ENCODE measurements at regions not wholly inside any gene's neighbourhood (a gene's known extent, or its start where the extent isn't known, plus 50 kb on each side); places are given as distances from the start of the nearest gene placed in this dataset.

- TF ChIP-seq, protein P1, sequence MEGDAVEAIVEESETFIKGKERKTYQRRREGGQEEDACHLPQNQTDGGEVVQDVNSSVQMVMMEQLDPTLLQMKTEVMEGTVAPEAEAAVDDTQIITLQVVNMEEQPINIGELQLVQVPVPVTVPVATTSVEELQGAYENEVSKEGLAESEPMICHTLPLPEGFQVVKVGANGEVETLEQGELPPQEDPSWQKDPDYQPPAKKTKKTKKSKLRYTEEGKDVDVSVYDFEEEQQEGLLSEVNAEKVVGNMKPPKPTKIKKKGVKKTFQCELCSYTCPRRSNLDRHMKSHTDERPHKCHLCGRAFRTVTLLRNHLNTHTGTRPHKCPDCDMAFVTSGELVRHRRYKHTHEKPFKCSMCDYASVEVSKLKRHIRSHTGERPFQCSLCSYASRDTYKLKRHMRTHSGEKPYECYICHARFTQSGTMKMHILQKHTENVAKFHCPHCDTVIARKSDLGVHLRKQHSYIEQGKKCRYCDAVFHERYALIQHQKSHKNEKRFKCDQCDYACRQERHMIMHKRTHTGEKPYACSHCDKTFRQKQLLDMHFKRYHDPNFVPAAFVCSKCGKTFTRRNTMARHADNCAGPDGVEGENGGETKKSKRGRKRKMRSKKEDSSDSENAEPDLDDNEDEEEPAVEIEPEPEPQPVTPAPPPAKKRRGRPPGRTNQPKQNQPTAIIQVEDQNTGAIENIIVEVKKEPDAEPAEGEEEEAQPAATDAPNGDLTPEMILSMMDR (IDR thresholded peaks at IDR 0.05): no peak
Measured at GRCh38 chr21:14058566-14058965, 152.2 kb downstream of the LIPI start.

DNA sequence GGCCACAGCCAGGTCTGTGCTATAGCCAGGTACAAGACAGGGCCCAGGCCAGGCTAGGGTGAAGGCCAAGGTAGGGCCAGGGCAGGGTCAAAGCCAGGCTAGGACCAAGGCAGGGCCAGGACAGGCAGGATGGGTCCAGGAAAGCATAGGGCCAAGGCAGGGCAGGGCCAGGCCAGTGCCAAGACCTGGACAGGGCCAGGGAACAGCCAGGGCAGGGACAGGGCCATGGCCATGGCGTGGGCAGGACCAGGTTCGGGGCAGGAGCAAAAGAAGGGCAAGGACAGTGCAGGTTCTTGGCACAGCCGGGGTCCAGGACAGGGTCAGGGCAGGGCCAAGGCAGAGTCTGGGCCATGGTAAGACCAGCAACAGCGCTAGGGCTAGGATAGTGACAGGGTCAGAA is 153.4 kb downstream of the LIPI start:
- TF ChIP-seq, protein P1 (IDR thresholded peaks at IDR 0.05): no peak

- TF ChIP-seq, protein P1 (IDR thresholded peaks at IDR 0.05): no peak
Measured at GRCh38 chr21:14056771-14057191, 154.0 kb downstream of the LIPI start.

- TF ChIP-seq, protein P1 (IDR thresholded peaks at IDR 0.05): no peak
Measured at GRCh38 chr21:14054682-14055081, 156.1 kb downstream of the LIPI start.

DNA sequence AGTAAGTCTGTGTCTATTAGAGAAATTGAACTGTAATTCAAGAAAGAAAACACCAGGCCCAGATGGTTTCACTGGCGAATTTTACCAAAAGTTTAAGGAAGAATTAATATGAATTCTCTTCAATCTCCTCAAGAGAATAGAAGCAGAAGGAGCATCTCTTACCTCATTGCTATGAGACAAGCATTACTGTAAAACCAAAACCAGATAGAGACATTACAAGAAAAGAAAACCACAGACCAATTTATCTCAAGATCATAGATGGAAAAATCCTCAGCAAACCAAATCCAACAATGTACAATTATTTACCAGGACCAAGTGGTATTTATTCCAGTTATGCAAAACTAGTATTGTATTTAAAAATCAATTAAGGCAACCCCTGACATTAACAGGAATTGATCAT is 160.6 kb downstream of the LIPI start:
- TF ChIP-seq, protein P1 (IDR thresholded peaks at IDR 0.05): no peak

- TF ChIP-seq, protein P1 (IDR thresholded peaks at IDR 0.05): no peak
Measured at GRCh38 chr21:14046401-14046800, 164.4 kb downstream of the LIPI start.

DNA sequence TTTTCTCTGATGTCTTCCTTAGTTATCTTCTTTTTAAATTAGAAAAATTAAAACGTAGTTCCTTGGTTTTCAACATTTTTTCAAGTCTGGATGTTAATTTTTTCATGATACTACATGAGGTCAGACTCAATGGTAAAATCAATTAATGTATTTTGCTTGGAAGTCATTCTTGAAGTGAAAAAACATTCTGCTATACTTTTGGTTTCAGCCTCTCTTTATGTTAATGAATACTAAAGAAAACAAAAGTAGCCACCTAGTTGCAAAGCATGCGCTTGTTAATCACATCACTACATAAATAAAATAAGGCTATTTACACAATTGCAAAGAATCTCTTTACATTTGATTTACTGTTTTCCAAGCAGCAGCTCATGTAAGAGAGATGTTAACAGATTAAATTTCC is 170.4 kb downstream of the LIPI start:
- TF ChIP-seq, protein P1 (IDR thresholded peaks at IDR 0.05): no peak

DNA sequence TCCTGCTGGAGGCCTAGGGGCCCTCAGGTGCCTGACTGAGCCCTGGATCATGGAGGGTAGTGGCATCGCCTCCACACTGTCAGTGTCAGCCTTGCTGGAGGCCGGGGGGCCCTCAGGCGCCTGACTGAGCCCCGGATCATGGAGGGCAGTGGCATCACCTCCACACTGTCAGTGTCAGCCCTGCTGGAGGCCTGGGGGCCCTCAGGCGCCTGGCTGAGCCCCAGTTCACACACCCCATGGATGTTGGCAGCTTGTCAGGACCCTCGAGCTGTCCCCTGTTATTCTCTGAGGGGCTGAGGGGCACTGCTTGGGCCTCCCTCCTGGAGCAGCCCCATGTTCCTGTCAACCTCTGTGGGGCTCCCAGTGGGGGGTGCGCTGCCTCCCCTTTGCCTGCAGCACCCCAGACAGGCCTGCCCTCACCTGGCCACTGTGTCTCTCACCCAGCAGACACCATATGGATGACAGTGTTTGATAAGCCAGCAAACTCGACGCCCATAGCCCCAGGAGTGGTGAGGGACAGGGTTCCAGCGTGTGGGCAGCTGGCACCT is 197.6 kb downstream of the LIPI start:
- TF ChIP-seq, protein P1 (IDR thresholded peaks at IDR 0.05): no peak

All from LNCAP (cell line).